Stomach (tissue), 4 donors: ENCODE measurements at regions not wholly inside any gene's neighbourhood (a gene's known extent, or its start where the extent isn't known, plus 50 kb on each side); places are given as distances from the start of the nearest gene placed in this dataset.

ENCODE experiments used
- POLR2A ChIP-seq, 4 donors: fragments of 450-650 bp; IDR thresholded peaks; one replicate each; pipeline ENCODE4 v1.6.1; 2016; ENCODE audit warnings: antibody characterized with exemption in 4 of 4, control low read depth in 2 of 4, mild to moderate bottlenecking in 1 of 4, moderate library complexity in 1 of 4
- POLR2AphosphoS5 ChIP-seq, 3 donors: sonication (generic); formaldehyde crosslinking; IDR thresholded peaks; one replicate each; pipeline ENCODE4 v1.6.1; 2016; ENCODE audit warnings: antibody characterized with exemption in 3 of 3
- TF ChIP-seq, protein P1 (sequence below), 7 experiments: fragments of 450-650 bp in 4 of 7; fragments of 200-600 bp in 3 of 7; sonication (generic) in 3 of 7; IDR thresholded peaks; one replicate each; pipeline ENCODE4 v1.5.1; 2016 to 2019; ENCODE audit warnings: antibody characterized with exemption in 7 of 7, control low read depth in 2 of 7, mild to moderate bottlenecking in 1 of 7

DNA sequence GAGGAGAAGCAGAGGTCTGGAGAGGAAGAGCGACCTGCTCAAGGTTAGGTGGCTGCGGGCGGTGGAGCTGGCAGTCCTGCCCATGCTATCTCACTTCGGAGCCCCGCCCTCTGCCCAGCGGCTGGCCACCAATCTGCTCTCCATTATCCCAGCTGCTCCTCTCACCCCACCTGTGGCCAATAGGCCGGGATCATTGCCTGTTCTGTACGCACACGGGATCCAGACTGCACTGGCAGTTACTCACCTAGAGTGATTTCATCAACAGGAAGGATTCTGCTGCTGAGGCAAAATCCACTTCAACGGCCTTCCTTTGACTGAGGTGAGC, 100.6 kb downstream of the TLE3 start:
- TF ChIP-seq POLR2AphosphoS5 (IDR thresholded peaks at IDR 0.05) (peak in 1 of 3 donors; percentile 19), POLR2A (IDR thresholded peaks at IDR 0.05) (no peak)
- TF ChIP-seq, protein P1, sequence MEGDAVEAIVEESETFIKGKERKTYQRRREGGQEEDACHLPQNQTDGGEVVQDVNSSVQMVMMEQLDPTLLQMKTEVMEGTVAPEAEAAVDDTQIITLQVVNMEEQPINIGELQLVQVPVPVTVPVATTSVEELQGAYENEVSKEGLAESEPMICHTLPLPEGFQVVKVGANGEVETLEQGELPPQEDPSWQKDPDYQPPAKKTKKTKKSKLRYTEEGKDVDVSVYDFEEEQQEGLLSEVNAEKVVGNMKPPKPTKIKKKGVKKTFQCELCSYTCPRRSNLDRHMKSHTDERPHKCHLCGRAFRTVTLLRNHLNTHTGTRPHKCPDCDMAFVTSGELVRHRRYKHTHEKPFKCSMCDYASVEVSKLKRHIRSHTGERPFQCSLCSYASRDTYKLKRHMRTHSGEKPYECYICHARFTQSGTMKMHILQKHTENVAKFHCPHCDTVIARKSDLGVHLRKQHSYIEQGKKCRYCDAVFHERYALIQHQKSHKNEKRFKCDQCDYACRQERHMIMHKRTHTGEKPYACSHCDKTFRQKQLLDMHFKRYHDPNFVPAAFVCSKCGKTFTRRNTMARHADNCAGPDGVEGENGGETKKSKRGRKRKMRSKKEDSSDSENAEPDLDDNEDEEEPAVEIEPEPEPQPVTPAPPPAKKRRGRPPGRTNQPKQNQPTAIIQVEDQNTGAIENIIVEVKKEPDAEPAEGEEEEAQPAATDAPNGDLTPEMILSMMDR (IDR thresholded peaks at IDR 0.05): no peak
